Kidney (tissue), 13 donors: ENCODE measurements at regions not wholly inside any gene's neighbourhood (a gene's known extent, or its start where the extent isn't known, plus 50 kb on each side); places are given as distances from the start of the nearest gene placed in this dataset.
A peak's percentile ranks its signal among the peaks of the same experiment; 100 is the strongest.

ENCODE experiments used
- DNase-seq, 5 donors: peaks; one replicate each; pipeline ENCODE4 v3.0.0-alpha.2; 2013 to 2020
- FAIRE-seq: peaks from 2 replicates; lab custom pipeline; 2012; peaks lifted over from hg19 to GRCh38; lab: Jason Lieb, UNC
- H3K27ac ChIP-seq, 2 donors: one replicate each; pipeline ENCODE4 v1.7.0; 2013; ENCODE audit warnings: low read depth in 2 of 2, low read length in 2 of 2, inconsistent platforms in 1 of 2
- H3K27me3 ChIP-seq: one replicate; pipeline ENCODE4 v1.7.1; 2013; ENCODE audit warnings: low read length, inconsistent platforms; ENCODE audit not compliant: control insufficient read depth, insufficient read depth
- H3K36me3 ChIP-seq, 3 donors: one replicate each; pipeline versions ENCODE4 v1.7.0 to v1.7.1; 2013; ENCODE audit warnings: low read length in 3 of 3, control low read depth in 1 of 3, inconsistent platforms in 1 of 3; ENCODE audit not compliant: insufficient read depth in 3 of 3, control insufficient read depth in 2 of 3
- H3K4me1 ChIP-seq, 3 donors: one replicate each; pipeline versions ENCODE4 v1.7.0 to v1.7.1; 2013; ENCODE audit warnings: low read length in 3 of 3, inconsistent platforms in 1 of 3, low read depth in 1 of 3; ENCODE audit not compliant: control insufficient read depth in 2 of 3, insufficient read depth in 2 of 3
- H3K4me3 ChIP-seq, 3 donors: one replicate each; pipeline versions ENCODE4 v1.7.0 to v1.8.1; 2013; ENCODE audit warnings: low read length in 3 of 3, control low read depth in 1 of 3, inconsistent platforms in 1 of 3
- H3K9ac ChIP-seq, 3 donors: one replicate each; pipeline versions ENCODE4 v1.7.0 to v1.7.1; 2013; ENCODE audit warnings: low read length in 3 of 3, control low read depth in 1 of 3, inconsistent platforms in 1 of 3
- H3K9me3 ChIP-seq, 3 donors: one replicate each; pipeline versions ENCODE4 v1.7.0 to v1.7.1; 2013; ENCODE audit warnings: low read length in 3 of 3, control low read depth in 1 of 3, inconsistent platforms in 1 of 3; ENCODE audit not compliant: control insufficient read depth in 2 of 3, insufficient read depth in 1 of 3
- CTCF ChIP-seq: IDR thresholded peaks from 3 replicates; pipeline ENCODE4 v1.5.1; 2012; ENCODE audit warnings: mild to moderate bottlenecking, moderate library complexity, borderline replicate concordance; ENCODE audit not compliant: insufficient read depth; ENCODE audit errors: extremely low read depth
- intact Hi-C: fragments of 100-400 bp; cut with DNase I; formaldehyde crosslinking; loops from one replicate; pipeline ENCODE4 v1.11.1; 2022
- donor health status: control.
- donor health status: control.
- donor health status: control.
- donor health status: control.
- donor health status: control.
- donor health status: DM: yes; HTN: yes; CAD: no.
- donor health status: Normal renal cell carcinoma (clear cell type).

- Histone ChIP-seq H3K9me3 (no peaks in the 10 kb centered on the region), H3K36me3 (no peaks in the 10 kb centered on the region), H3K4me1 (no peaks in the 10 kb centered on the region), H3K9ac (no peak overlapping the region), H3K27ac (no peak overlapping the region), H3K4me3 (no peak overlapping the region), H3K27me3 (no peaks in the 10 kb centered on the region)
- TF ChIP-seq CTCF: no peak
- intact Hi-C loops: no loop called here
- DNase-seq (peak in 3 of 5 donors; percentile 14 to 28 (median 21)), FAIRE-seq (no peak)
These were observed 127.6 kb upstream of the TFAP2D start for GRCh38 chr6:50585441-50586330.

- Histone ChIP-seq H3K36me3 (no peaks in the 10 kb centered on the region), H3K4me1 (no peaks in the 10 kb centered on the region), H3K27ac (no peak overlapping the region), H3K9me3 (no peaks in the 10 kb centered on the region), H3K4me3 (no peak overlapping the region), H3K9ac (no peak overlapping the region), H3K27me3 (no peaks in the 10 kb centered on the region)
- no peak for FAIRE-seq
- intact Hi-C loops: no loop called here
- TF ChIP-seq CTCF: no peak
- DNase-seq: no peak
These were observed 127.0 kb upstream of the TFAP2D start for GRCh38 chr6:50586331-50586675.

GRCh38 chr6:50589751-50590470 is 123.4 kb upstream of the TFAP2D start:
- no peaks in the 10 kb centered on the region for H3K36me3 ChIP-seq
- no peak overlapping the region for H3K4me3 ChIP-seq
- FAIRE-seq (no peak), DNase-seq (no peak)
- intact Hi-C loops: no loop called here
- H3K9me3 ChIP-seq: no peaks in the 10 kb centered on the region
- no peaks in the 10 kb centered on the region for H3K4me1 ChIP-seq
- H3K27ac ChIP-seq: no peak overlapping the region
- no peak overlapping the region for H3K9ac ChIP-seq
- no peaks in the 10 kb centered on the region for H3K27me3 ChIP-seq
- no peak for TF ChIP-seq CTCF
